ENCODE measurements at regions not wholly inside any gene's neighbourhood (a gene's known extent, or its start where the extent isn't known, plus 50 kb on each side); places are given as distances from the start of the nearest gene placed in this dataset.

DNA sequence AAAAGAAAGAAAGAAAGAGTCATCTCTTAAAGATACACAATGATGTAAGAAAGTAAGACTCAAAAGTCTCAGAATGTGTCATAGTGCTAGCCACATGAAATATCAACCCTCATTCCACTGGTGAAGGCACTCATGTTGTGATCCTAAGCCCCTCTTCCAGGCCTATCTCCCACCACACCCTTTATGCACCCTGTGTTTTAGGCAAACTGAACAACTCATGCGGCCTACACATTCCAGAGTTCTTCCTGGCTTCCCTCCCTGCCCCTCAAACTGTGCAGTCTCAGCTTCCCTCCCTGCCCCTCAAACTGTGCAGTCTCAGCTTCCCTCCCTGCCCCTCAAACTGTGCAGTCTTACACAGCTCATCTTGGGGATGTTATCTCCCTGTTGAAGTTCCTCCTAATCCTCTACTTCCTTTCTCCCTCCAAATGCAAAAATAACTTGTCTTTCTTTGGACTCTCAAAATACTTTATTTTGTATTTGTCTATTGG, 69.0 kb upstream of the FNDC3B start:
- H4K8ac ChIP-seq (ENCODE audit: extremely low read depth, insufficient read depth, low read length): no peak overlapping the region
- H4K5ac ChIP-seq (ENCODE audit: insufficient read length, low read depth, low read length): no peak overlapping the region
- H3K79me2 ChIP-seq (ENCODE audit: control insufficient read depth in 1 of 2, insufficient read depth in 2 of 2, low read length in 2 of 2): no peaks in the 10 kb centered on the region
- H2BK5ac ChIP-seq (ENCODE audit: low read depth, low read length): no peak overlapping the region
- H3K4me3 ChIP-seq (ENCODE audit: extremely low read depth in 1 of 4, insufficient read depth in 2 of 4, low read depth in 3 of 4, low read length in 4 of 4): no peak overlapping the region
- ChIA-PET POLR2A (ENCODE audit: partially characterized antibody) (no interaction called here), CTCF (ENCODE audit: partially characterized antibody) (no interaction called here)
- 83% methylated on average over 1 of the region's 1 CpG; no CpG with 5 or more reads in 1 of the 2 experiments for WGBS, 2 experiments (ENCODE audit: extremely low coverage in 1 of 2, insufficient coverage in 1 of 2, insufficient read length in 1 of 2, insufficient replicate concordance in 2 of 2, low coverage in 1 of 2, low lambda C conversion rate in 2 of 2, missing lambda C conversion rate in 1 of 2)
- H3K27ac ChIP-seq (ENCODE audit: low read depth, low read length): no peak overlapping the region
- H3K4ac ChIP-seq (replicated peaks; ENCODE audit: insufficient read length, low read depth, low read length): no peak overlapping the region
- no peak overlapping the region for H4K91ac ChIP-seq (replicated peaks; ENCODE audit: insufficient read length, low read length)
- H2BK12ac ChIP-seq (ENCODE audit: low read depth, low read length): no peak overlapping the region
- no peak overlapping the region for H3K4me2 ChIP-seq (ENCODE audit: insufficient read depth in 1 of 2, low read depth in 2 of 2, low read length in 2 of 2)
- no peak overlapping the region for H2AK5ac ChIP-seq (ENCODE audit: low read depth, low read length)
- no peak overlapping the region for H3K18ac ChIP-seq (ENCODE audit: extremely low read depth, low read length)
- no peak overlapping the region for H3K23ac ChIP-seq (ENCODE audit: insufficient read length)
- no peaks in the 10 kb centered on the region for H3K79me1 ChIP-seq (ENCODE audit: low read depth, low read length)
- H2BK120ac ChIP-seq (replicated peaks; ENCODE audit: low read depth, low read length): no peak overlapping the region
- no peaks in the 10 kb centered on the region; the same call in 1 of the 2 replicates for H3K23me2 ChIP-seq (ENCODE audit: low read depth, low read length)
- no peak overlapping the region for H2AFZ ChIP-seq (ENCODE audit: low read length)
- no peaks in the 10 kb centered on the region; a peak in 1 of 7 replicates for H3K4me1 ChIP-seq (replicated peaks in 1 of 4; ENCODE audit: control insufficient read depth in 3 of 4, insufficient read depth in 4 of 4, low read length in 3 of 4)
- no peak for DNase-seq (ENCODE audit: low read depth in 1 of 2, low spot score in 2 of 2)
- no peak overlapping the region for H3K14ac ChIP-seq (ENCODE audit: insufficient read length)
- H2BK20ac ChIP-seq (ENCODE audit: low read length): no peak overlapping the region
- no peaks in the 10 kb centered on the region for H3K36me3 ChIP-seq (ENCODE audit: control insufficient read depth in 2 of 4, insufficient read depth in 4 of 4, low read length in 3 of 4)
- H3K9me3 ChIP-seq (ENCODE audit: insufficient read depth in 2 of 2, low read depth in 1 of 2, low read length in 1 of 2): no peaks in the 10 kb centered on the region
- no peak overlapping the region for H3K9ac ChIP-seq (replicated peaks in 1 of 4; ENCODE audit: extremely low read depth in 1 of 4, low read depth in 3 of 4, low read length in 3 of 4)
- H3K27me3 ChIP-seq (replicated peaks in 1 of 4; ENCODE audit: control insufficient read depth in 3 of 4, extremely low read depth in 1 of 4, insufficient read depth in 3 of 4, low read length in 3 of 4): no peaks in the 10 kb centered on the region
- no peak overlapping the region for H2BK15ac ChIP-seq (ENCODE audit: low read length)
- FAIRE-seq: no peak
- no peak overlapping the region for H3K56ac ChIP-seq (replicated peaks; ENCODE audit: insufficient read length, low read depth, low read length)
- no peaks in the 10 kb centered on the region for H4K20me1 ChIP-seq (replicated peaks in 1 of 2; ENCODE audit: control insufficient read depth in 1 of 2, insufficient read depth in 2 of 2, low read length in 2 of 2)
- TF ChIP-seq POLR2A (IDR thresholded peaks at IDR 0.05; ENCODE audit: control extremely low read depth in 1 of 2, low read depth in 2 of 2, low read length in 2 of 2) (no peak), JUND (IDR thresholded peaks at IDR 0.05; ENCODE audit: low read length) (no peak), EP300 (IDR thresholded peaks at IDR 0.05; ENCODE audit: borderline replicate concordance in 1 of 2, low read depth in 2 of 2, low read length in 2 of 2) (no peak), HDAC2 (IDR thresholded peaks at IDR 0.05; ENCODE audit: borderline replicate concordance in 1 of 2, low read depth in 2 of 2, low read length in 2 of 2) (no peak), ATF3 (IDR thresholded peaks at IDR 0.05; ENCODE audit: insufficient read depth, low read depth, low read length) (no peak), SP2 (IDR thresholded peaks at IDR 0.05; ENCODE audit: low read length) (no peak), GABPA (IDR thresholded peaks at IDR 0.05; ENCODE audit: borderline replicate concordance, insufficient read depth, low read length) (no peak), ASH2L (IDR thresholded peaks at IDR 0.05; ENCODE audit: low read length) (no peak)

All from H1 (cell line).